ENCODE measurements at regions not wholly inside any gene's neighbourhood (a gene's known extent, or its start where the extent isn't known, plus 50 kb on each side); places are given as distances from the start of the nearest gene placed in this dataset.

DNA sequence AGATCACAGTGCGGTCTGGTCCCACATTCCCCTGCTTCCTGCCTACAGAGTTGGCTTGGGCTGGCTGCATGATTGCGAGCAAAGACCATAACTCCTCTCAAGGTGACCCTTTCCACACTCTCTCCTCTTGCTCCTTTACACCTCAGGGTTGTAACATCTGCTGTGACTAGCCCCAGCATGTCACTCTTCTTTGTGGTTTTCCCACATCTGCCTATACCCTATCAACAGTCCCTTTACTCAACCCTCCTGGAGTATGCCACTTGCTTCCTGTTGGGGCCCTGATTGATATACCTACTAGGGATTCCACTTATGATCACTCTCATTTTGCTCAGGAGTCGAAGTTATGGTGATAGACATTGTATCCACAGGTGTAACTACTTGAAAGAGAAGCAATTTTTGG lies 58.9 kb upstream of the SGK1 start:
- DNase-seq, result no peak

DNA sequence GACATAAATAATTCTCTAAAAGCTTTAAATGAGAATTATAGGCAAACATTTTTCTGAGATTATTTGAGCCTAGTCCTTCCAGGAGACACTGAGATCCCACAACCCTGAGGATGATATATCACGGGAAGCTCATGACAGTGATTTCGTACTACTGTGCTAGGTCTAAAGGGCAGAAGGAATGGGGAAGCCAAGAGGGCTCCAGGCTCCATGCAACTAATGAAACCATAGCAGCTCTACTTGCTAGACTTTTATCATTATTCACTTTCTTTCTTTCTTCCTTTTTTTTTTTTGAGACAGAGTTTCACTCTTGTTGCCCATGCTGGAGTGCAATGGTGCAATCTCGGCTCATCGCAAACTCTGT lies 57.3 kb upstream of the SGK1 start:
- DNase-seq, result no peak

DNA sequence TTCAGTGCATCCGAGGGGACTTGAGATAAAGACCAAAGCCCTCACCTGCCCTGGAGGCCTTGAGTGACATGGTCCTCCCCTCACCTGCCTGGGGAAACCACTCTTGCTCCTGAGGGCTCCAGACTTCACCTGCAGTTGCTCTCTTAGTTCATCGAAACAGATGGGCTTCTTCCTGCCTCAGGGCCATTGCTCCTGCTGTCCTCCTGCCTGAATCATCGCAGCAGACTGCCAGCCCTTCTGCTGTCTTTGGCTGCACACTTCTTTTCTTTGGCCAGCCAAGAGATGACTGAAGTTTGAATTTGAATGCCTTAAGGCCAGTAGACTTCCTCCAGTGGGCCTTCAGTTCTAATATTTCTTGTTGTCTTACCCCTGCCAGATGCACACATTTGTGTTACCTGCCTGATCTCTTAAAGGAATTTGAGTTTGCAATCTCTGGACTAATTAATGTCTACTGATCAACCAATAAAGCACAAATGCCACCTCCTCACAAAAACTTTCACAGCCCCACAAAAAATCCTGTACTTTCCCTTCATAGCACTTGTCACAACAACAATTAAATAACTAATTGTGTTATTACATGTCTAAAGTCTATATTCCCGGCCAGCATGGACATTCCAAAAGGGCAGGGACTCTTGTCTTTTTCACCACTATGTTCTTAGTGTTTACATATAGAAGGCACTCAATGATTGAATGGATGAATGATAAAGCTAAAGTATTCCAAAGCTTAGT lies 56.7 kb upstream of the SGK1 start:
- no peak for DNase-seq

DNA sequence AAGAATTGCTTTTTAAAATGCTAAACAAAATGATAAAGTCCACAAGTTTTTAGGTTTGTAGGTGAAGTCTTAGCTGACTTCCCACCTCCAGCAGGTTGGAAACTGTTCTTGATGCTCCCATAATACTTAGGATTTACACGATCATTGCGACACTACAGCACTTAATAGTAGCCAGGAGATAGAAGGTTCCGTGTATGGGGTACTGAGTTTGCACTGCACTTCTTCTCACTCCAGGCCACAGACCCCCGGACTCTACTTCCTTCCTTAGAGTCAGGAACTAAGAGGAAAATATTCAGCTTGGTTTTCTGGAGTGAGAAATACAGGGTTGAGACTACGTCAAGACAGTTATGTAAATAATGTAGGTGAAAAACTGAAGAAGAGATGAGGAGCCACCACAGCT lies 56.1 kb upstream of the SGK1 start:
- DNase-seq, result no peak

DNA sequence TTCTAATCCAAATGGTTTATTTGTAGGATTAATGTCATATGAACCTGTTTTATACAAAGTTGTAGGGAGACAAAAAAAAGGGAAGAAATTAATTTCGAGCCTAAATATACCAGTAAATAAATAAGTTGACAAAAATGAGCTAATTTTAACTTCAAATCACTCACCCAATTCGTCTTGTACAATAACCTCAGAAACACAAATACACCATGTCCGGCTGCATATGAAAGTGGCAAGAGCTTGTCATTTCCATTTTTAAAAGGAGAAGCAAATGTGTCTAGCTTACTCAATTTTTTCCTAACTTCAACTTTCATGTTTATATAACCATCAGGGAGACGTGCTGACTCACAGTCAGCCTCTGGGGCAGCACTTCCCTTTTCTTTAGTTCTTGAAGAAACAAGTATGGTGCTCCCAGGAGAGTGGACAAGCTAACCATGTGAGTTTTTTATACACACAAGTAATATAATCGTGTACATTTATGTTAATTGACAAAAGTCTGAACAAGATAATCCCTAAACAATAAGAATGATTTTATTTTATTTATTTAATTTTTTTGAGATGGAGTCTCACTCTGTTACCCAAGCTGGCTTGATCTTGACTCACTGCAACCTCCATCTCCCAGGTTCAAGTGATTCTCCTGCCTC lies 55.5 kb upstream of the SGK1 start:
- no peak for DNase-seq

DNA sequence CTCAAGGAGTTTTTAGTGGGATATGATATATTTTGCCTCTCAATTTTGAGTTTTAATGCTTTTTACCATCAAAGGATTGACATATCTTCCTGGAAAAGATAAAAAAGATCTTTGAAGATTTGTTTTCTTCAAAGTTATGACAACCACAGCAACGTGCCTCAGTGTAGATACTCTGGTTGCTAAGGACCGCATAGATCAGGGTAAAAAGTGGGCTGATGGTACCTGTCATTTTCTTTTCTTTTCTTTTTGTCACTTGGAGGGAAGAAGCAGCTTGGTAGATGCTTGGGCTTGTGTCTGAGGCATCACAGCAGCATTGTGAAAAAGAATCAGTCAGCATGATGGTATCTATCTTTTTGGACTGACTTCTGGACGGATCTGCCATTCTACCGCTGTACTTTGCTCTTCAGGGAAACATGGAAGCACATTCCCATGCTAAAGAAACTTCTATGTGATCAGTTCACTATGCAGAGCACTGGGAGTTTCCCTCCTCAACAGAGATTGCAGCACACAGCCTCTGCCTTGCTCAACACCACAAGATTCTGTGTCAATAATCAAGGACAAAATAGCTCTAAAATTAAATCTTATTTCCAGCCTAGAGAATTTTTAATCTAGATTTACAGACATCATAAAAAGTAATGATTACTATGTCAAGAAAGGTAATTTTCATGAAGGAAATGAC lies 54.8 kb upstream of the SGK1 start:
- no peak for DNase-seq

DNA sequence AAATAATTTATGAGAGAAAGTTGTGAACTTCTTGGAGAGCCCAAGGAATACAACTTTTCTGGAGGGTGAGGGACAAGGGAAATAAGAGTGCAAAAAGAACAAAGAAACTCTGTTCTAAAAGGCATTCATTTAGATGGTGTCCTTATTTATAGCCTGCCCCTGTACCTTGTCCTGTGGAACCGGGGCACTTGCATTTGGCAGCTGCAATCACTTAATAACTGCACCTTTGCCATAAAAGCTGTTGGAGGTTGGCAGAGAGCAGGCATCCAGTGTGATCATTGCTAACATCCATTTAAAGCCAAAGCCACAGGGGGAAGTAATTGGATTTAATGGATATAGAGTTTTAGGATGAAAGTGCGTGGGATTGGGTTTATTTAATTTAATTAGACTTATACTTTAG lies 50.8 kb upstream of the SGK1 start:
- no peak for DNase-seq
